ENCODE measurements at regions not wholly inside any gene's neighbourhood (a gene's known extent, or its start where the extent isn't known, plus 50 kb on each side); places are given as distances from the start of the nearest gene placed in this dataset.

GRCh38 chr11:92907671-92908070 lies 61.8 kb upstream of the MTNR1B start:
- Mint-ChIP-seq H3K36me3 (ENCODE audit: low read depth) (no peaks in the 10 kb centered on the region), H3K4me1 (peaks cover 8% of the 10 kb centered on the region; the same call in 2 of the 3 replicates), H3K27me3 (ENCODE audit: insufficient read depth, low read depth, poor library complexity) (peaks cover 2% of the 10 kb centered on the region), H3K27ac (no peak overlapping the region), H3K9me3 (peaks cover 4% of the 10 kb centered on the region; the same call in 2 of the 3 replicates), H3K4me3 (no peak overlapping the region)
- ATAC-seq (no peak), DNase-seq (ENCODE audit: low spot score) (no peak)
- Histone ChIP-seq H3K4me1 (ENCODE audit: insufficient read depth) (no peaks in the 10 kb centered on the region), H3K27me3 (ENCODE audit: insufficient read depth) (no peaks in the 10 kb centered on the region), H4K20me1 (replicated peaks; ENCODE audit: insufficient read depth) (no peaks in the 10 kb centered on the region), H3K4me3 (no peak overlapping the region), H3K4me2 (no peak overlapping the region), H3K27ac (ENCODE audit: low read depth) (no peak overlapping the region), H3K79me2 (replicated peaks; ENCODE audit: insufficient read depth) (no peaks in the 10 kb centered on the region), H3K36me3 (ENCODE audit: insufficient read depth) (no peaks in the 10 kb centered on the region), H3K9me2 (ENCODE audit: insufficient read depth) (peaks cover 5% of the 10 kb centered on the region; the same call in 1 of the 2 replicates), H2AFZ (no peak overlapping the region), H3F3A (replicated peaks; ENCODE audit: low read depth) (no peaks in the 10 kb centered on the region)
- TF ChIP-seq EZH2 (IDR thresholded peaks at IDR 0.05; ENCODE audit: low read depth, unreplicated experiment): no peak
- no peak for TF ChIP-seq ZNF331 (CRISPR knock-in tag; IDR thresholded peaks at IDR 0.05; ENCODE audit: low read depth)
- no peak for TF ChIP-seq STAT1 (IDR thresholded peaks at IDR 0.05; ENCODE audit: unreplicated experiment)

- Mint-ChIP-seq H3K27me3 (ENCODE audit: insufficient read depth, low read depth, poor library complexity) (peaks cover 2% of the 10 kb centered on the region), H3K9me3 (peaks cover 3% of the 10 kb centered on the region; the same call in 2 of the 3 replicates), H3K4me1 (peaks cover 8% of the 10 kb centered on the region; the same call in 2 of the 3 replicates), H3K4me3 (no peak overlapping the region), H3K27ac (no peak overlapping the region), H3K36me3 (ENCODE audit: low read depth) (no peaks in the 10 kb centered on the region)
- Histone ChIP-seq H3F3A (replicated peaks; ENCODE audit: low read depth) (no peaks in the 10 kb centered on the region), H4K20me1 (replicated peaks; ENCODE audit: insufficient read depth) (no peaks in the 10 kb centered on the region), H3K27ac (ENCODE audit: low read depth) (no peak overlapping the region), H3K79me2 (replicated peaks; ENCODE audit: insufficient read depth) (no peaks in the 10 kb centered on the region), H3K4me2 (no peak overlapping the region), H3K36me3 (ENCODE audit: insufficient read depth) (no peaks in the 10 kb centered on the region), H3K4me1 (ENCODE audit: insufficient read depth) (no peaks in the 10 kb centered on the region), H3K9me2 (ENCODE audit: insufficient read depth) (peaks cover 5% of the 10 kb centered on the region; the same call in 1 of the 2 replicates), H2AFZ (no peak overlapping the region), H3K4me3 (no peak overlapping the region), H3K27me3 (ENCODE audit: insufficient read depth) (no peaks in the 10 kb centered on the region)
- DNase-seq (ENCODE audit: low spot score) (no peak), ATAC-seq (no peak)
- TF ChIP-seq NANOG (IDR thresholded peaks at IDR 0.05; ENCODE audit: borderline replicate concordance): no peak
- TF ChIP-seq CREB1 (CRISPR knock-in tag; IDR thresholded peaks at IDR 0.05; ENCODE audit: low read depth): no peak
- TF ChIP-seq ZNF114 (CRISPR knock-in tag; IDR thresholded peaks at IDR 0.05): no peak
- no peak for TF ChIP-seq POLR2AphosphoS5 (IDR thresholded peaks at IDR 0.05; ENCODE audit: low read depth)
- no peak for TF ChIP-seq STAT1 (IDR thresholded peaks at IDR 0.05; ENCODE audit: unreplicated experiment)
- no peak for TF ChIP-seq ETS1 (IDR thresholded peaks at IDR 0.05)
- TF ChIP-seq CTCF (conservative IDR thresholded peaks at IDR 0.05; ENCODE audit: low read depth in 2 of 2): no peak
- TF ChIP-seq EZH2 (IDR thresholded peaks at IDR 0.05; ENCODE audit: low read depth, unreplicated experiment): no peak
- no peak for TF ChIP-seq JUNB (IDR thresholded peaks at IDR 0.05; ENCODE audit: unreplicated experiment)
- TF ChIP-seq ZNF331 (CRISPR knock-in tag; IDR thresholded peaks at IDR 0.05; ENCODE audit: low read depth): no peak
- no peak for TF ChIP-seq ZNF462 (CRISPR knock-in tag; IDR thresholded peaks at IDR 0.05)
Measured at GRCh38 chr11:92909214-92909613, 60.2 kb upstream of the MTNR1B start.

Measured in GM23338 (cell line).